Stimulated activated CD8-positive, alpha-beta memory T cell treated with anti-CD3 and anti-CD28 coated beads, Interleukin-7, amount 100 ng/mL, for 1 hour (primary cell): ENCODE measurements at regions not wholly inside any gene's neighbourhood (a gene's known extent, or its start where the extent isn't known, plus 50 kb on each side); places are given as distances from the start of the nearest gene placed in this dataset.

Experiments
- DNase-seq, 2 donors: peaks; one replicate each; pipeline ENCODE4 v3.0.0-alpha.2; 2020; ENCODE audit warnings: low read depth in 2 of 2

DNA sequence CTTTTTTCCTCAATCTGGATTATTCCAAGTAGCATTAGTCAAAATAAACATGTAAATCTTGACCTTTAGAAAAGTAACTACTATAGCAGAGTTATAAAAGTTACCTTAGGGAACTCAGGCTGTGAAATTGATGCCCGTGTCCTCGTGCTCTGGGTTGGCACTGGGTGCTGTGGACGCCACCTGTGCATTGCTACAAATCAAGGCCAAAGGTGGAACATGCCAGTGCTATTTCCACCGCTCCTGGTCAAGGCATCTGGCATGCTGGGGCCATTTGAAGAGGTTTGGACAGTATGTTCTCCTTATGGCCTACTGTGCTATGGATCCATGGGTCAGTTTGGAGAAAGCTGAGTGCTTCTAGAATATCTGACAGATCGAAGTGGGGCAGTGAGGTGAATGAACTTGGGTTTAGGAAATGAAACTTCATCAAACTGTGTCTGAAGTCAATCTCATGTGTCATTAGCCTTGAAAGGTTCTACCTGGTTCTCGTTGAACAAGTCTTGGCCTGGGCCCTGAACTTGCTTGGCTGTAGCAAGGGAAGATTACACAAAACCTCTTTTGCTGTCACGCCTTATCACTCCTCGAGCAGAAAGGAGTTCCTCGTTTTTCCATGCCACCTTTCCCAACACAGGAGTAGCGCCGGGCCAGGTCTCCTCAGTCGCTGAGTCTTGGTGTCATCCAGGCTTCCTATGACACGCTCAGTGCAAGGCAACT lies 397.6 kb upstream of the RGMA start:
- no peak for DNase-seq

DNA sequence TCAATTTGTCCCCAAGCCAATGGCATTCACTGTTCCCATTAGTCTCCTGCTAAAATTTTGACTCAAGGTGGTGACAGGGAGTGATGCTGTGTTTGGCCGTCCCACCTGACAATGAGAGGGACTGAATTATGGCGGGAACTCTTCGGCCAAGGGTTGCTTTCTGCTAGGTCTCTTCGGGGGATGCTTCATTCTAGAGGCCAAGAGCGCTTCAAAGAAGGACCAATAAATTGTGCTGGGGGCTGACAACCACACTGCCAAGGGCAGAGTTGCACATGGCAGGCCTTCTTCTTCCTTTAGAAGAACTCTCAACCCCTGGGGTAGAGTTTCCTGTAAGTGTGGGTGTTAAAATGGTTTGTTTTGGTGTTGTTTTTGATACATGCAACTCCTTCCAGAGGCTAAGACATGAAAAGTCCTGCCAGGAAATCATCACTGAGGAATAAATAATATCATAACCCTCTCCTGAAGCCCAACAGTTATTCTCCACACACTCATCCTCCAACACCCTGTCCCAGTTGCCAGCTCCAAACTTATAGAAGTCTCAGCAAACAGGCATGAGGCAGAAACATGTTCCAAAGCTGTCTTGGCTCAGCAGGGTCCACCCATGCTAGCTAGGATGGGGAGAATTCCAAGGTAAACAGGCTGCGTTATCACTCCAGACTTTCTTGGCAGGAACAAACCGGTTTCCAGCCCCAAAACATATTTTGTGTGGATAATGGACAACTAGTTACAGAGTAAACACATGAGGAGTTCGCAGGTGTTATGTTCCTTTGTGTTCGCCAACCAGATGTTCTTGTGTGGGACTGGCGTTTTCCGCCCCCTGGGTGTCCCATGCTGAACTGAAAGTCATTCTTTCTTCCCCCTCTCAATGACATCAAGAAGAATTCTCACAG lies 396.7 kb upstream of the RGMA start:
- no peak for DNase-seq

DNA sequence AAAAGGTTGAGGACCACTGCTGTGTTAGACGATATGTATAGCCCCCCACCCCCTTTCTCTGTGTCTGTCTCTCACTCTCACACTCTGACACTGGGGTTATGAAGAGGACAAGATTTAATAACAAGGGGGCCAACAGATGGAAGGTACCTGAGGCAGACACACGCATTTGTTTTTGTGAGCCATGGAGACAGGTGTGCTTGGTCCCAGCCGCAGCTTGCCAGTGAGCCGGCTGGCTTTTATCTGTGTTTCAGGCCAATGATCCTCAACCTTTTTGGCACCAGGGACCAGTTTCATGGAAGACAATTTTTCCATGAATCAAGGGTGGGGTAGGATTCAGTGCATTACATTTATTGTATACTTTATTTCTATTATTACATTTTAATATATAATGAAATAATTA lies 394.9 kb upstream of the RGMA start:
- no peak for DNase-seq

DNA sequence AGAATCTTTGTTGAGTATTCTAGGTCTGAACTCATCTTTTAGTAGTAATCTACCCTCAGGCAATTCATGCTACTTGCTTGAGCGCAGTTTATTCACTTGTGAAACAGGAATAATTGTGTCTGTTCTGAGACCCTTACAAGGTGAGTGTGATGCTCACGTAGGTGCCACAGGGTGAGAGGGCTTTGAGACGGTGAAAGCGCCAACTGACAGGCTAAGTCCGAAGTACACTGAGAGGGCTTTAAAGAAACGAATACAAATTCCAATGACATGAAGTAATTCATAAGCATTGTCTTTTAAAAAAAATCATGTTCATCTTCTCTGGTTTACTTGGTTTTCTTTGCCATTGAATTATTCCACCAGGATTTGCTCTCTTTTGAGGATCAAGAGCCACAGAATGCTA lies 393.7 kb upstream of the RGMA start:
- no peak for DNase-seq

DNA sequence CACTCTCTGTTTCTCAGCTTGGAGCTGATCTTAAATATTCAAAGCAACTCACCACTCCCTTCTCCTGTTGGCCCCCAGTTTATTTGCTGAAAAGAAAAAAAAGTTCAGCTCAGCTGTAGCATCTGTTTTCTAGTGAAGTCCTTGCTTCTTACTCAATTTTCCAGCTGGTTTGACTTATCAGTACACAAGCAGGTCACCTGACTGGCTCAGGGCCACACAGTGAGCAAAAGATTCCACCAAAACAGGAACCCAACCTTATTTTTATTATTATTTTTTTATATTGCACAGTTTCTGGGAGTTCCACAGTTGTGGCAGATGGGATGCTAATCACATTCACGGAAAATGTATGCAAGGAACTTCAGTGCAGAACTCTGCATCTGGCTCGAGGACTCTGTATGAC lies 390.7 kb upstream of the RGMA start:
- DNase-seq = no peak

DNA sequence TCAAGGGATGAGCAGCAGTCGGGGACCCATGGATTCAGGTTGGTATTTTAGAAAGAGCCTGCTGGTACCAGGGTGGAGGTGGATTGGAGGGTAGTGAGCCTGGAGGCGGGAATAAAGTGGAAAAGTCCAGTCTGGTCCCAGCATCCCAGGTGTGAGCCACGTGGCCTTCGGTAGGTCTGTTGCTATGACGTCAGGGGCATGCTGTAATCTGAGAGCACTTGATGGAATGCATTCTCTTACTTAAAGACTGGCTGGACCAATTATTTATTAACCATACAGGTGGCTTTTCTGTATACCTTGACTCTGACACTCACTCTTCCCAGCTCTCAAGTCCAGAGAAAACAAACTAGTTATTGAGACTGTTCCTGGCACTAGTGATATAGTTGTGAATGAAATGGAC lies 389.9 kb upstream of the RGMA start:
- no peak for DNase-seq

DNA sequence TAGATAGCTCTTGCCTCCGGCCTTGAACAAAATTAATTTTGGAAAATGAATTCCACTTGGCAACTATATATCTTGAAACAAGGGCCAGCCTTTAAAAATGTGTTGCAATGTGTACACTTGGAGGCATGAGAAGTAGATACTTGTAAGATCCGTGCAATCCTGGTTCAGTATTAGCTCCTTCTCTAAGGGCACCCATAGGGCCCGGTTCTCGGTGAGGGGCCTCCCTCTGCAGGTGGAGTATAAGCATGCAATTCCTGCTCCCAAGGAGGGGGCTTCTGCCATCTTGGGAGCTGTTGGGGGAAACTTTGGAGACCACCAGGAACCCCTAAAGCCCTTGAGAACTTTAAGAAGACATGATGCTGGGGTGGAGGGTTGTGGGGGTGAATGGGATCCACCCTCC lies 388.7 kb upstream of the RGMA start:
- no peak for DNase-seq

DNA sequence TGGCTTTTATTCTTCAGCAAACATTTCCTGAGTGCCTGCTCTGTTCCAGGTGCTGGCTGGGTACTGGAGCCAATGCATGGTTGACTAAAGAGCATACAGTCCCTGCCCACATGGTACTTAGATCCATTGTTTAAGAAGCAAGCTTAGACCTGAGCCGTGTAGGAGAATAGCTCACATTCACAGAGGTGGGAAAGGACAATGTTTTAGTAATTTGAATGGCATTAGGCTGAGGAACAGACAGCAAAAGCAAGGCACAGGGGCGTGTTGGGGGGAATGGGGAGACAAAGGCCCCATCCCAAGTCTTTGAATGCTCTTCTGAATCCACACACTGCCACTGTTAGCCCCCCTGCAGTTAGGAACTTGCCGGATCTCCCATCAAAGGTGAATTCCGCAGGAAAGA lies 388.2 kb upstream of the RGMA start:
- no peak for DNase-seq

DNA sequence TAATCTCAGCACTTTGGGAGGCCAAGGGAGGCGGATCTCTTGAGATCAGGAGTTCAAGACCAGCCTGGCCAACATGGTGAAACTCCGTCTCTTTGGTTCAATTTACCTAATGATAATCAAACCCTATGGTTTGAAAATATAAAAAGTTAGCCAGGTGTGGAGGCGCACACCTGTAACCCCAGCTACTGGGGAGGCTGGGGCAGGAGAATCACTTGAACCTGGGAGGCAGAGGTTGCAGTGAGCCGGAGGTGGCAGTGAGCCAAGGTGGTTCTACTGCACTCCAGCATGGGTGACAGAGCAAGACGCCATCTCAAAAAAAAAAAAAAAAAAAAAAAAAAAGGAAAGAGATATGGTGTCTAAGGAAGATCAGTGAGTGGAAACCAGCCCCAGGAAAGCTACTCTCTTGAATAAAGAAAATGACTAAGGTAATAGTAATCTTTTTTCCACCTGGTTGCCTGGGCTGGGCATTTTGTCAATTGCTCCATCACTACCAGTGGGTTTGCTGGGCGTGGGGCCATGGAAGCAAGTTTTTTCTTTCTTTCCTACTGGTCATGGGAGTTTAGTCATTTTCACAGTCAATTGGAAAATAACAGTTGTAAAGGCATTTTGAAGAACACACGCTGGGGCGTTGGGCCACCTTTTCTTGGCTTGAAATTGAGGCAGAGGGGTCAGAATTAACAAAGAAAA lies 387.6 kb upstream of the RGMA start:
- DNase-seq = no peak

DNA sequence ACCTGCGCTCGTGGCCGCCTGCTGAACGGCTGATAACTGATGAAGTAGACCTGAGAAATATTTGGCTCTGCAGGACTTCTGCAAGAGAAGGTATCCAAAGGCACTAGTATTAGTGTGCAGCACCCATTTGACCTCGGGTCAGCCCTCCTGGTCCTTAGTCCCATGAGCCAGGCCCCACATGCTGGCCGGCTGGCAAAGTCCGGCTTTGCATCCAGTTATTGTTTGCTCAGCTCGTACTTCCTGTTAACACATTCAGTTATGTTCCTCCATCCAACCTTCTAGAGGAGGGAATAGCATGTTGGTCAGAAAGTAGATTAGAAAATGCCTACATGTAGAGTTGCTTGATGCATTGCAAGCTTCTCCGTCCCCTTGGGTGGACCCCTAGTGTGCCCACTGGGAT lies 385.7 kb upstream of the RGMA start:
- DNase-seq = no peak

DNA sequence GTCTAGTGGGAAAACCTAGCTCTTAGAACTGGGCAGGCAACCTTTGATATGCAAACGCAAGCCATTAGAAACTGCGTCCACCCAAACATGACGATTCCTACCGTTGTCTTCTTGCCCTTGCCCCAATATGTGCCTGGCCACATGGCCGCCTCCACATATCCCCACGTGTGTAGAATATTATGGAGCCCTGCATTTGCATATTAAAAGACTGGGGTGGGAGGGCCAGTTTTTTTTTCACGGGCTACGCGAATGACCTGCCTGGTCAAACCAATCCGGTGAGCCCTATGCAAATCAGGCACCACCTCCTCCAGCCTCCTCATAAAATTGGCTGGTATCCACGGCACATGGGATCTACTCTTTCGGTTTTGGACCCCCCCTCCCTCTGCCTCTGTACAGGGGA lies 381.0 kb upstream of the RGMA start:
- DNase-seq = no peak

DNA sequence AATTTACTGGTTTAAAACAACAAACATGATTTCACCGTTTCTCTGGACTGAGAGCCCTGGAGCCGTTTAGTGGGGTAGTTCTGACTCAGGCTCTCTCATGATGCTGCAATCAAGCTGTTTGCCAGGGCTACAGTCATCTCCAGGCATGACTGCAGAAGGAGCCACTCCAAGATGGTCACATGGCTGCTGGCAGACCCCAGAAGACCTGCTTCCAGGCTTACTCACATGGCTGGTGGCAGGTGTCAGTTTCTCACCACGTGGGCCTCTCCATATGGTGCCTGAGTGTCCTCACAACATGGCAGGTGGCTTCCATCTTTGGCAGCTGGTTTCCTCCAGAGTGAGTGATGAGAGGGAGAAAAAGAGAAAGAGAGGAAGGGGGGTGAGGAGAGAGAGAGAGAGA lies 378.3 kb upstream of the RGMA start:
- no peak for DNase-seq

DNA sequence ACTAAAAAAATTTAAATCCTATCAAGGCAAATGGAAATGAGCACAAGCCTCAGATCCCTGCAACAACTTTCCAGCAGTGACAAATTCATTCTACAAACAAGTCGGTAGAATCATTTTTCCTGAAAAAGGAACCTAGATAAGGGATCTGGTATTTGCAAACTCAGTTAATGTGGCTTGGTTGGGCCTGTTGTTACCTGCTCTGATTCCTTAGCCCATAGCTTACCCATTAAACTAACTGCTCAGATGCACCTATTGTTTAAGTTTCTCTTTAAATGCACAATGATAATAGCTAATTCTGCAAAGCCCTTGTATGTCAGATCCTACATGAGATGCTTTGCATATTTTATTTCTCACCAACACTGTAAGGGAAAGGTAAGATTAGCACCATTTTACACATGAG lies 377.4 kb upstream of the RGMA start:
- no peak for DNase-seq

DNA sequence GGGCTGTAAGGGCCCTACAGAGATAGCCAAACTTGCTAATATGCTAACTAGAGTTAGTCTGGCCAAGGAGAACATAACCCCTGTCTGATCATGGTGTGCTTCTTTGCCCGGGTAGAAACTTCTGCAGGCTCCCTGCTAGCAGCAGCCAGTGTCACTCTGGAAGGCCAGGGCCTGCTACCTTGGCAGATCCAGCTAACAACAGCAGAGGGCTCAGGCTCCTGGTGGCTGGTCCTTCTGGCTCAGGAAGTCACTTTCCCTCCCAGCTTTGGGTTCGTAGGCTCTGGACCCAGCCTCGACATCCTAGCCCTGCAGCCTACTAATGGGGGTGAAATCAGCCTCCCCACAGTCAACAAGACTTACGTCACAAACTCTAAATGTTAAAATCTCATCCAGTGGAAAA lies 373.7 kb upstream of the RGMA start:
- DNase-seq = no peak

DNA sequence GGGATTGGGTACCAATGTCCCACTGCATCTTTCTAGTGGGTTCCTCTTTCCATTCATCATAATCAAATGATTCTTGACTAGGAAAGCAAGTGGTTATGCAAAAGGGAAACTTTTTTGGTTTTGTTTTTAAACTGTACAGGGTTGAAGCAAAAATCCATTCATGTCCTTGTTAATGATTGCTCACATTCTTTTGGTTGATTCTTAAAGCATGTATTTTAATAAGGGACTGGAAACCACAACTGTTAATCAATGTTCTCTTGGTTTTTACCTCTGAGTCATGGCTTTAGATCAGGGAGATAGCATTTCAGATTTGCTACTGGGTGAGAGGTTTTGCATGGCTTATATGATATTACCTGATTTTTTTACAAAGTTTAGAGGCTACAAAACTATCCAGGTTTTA lies 371.7 kb upstream of the RGMA start:
- DNase-seq = no peak

DNA sequence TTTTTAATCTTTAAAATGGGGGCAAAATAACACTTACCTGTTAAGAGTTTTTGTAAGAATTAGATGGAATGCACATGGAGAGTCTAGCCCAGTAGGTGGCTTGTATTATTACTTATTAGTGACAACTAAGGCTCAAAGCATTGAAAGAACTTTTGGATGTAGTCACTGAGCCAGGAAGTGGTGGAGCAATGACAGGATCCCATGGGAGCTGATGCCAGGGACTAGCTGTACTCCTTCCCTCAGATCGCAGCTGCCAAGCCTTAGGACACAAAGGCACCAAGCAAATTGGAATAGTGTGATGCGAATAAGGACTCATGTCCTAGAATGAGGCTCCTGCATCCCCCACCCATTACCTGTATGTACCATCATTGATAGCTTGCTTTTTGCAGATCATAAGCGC lies 370.4 kb upstream of the RGMA start:
- no peak for DNase-seq

DNA sequence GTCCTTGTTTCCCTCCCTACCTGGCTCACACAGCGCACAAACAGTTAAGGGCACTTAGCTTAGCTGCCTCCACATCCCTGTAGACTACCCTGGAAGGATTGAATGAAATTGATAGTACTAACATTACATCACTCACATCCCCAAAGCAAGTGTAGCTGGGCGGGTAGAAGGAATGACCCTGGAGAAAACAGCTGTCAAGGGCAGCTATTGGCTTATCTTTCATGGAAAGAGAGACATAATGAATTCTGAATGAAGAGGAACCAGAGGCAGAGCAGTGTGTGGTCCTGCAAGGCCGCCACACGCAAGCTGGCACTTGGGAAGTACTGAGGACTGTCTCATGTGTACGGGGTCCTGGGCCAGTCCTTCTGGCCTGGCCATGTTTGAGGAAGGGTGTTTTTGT lies 369.6 kb upstream of the RGMA start:
- no peak for DNase-seq

DNA sequence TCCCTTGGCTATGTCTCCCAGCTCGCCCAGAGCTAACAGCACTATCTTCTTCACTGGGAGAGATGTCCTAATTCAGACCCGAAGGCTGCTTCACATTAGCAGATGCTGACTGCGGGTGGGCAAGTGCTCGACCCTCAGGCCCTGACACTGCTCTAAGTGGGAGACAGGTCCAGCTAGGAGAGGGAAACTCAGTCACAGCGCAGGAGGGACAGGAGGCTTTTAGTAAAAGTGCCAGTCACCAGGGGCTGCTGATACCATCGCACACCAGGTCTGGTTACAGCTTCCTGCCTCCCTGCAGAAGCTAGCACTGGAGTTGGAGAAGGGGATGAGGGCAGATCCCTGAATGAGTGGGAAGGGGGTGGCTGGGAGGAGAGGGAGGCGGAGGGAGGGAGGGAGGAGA lies 365.8 kb upstream of the RGMA start:
- DNase-seq = no peak

DNA sequence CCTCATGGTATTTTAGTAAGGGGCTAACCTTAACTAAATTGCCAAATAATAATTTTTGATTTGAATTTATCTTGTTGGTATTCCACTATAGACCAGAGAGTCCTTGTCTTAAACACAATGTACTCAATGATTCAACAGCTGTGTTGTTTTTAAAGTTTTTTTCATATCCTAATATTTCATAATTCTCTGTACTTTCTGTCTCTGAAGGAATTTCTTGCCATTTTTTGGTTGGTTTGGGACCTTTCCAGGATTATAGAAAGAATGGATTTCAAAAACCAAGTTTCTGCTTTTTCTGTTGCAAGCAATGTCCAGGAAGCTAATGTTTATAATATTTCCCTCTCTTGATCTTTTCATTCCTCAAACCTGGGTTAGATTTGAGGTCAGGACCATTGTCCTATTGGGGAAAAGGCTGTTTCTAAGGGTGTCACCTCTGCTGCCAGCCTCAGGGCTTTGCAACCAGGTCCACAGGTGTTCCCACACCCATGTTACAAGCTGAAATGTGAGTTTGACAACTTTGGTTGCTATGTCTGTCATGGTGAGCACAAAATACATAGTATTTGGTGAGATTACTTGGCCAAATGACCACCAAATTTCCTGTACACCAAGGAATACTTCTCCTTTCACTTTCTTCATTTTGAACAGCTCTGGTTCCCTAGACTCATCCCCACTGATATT lies 363.7 kb upstream of the RGMA start:
- DNase-seq = no peak

DNA sequence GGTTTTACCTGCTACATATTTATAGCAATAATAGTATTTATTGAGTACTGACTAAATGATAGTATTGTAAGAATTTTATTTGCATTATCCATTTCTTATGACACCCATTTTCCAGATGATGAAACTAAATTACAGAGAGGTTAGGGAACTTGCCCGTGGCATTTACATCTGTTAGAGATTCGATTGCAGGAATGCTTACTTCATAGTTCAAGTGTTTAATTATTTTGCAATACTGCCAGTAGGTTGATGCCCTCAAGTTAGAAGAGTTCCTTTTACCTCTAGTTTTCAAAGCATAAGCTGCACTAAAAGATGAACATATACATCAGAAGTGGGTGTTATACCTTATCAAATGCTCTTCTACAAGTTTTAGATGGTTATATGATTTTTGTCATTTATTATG lies 362.8 kb upstream of the RGMA start:
- DNase-seq = no peak

DNA sequence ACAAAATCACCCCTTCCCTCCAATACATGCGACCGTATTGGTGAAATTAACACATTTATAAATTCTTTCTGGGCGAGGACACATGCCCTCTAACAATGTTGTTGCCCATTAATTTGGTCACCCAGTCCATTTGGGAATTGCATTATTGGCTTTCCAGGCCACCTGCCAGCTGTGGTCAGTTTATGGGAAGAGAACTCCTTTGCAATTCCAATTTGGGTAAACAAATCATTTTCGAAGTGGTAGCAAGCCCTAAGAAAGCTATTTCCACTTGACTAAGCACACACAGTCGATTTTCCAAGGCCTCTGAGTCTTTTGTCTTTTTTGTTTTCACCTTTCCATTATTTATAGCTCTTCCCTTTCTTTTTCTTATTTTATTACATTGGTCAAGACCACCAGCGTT lies 362.3 kb upstream of the RGMA start:
- DNase-seq = no peak

DNA sequence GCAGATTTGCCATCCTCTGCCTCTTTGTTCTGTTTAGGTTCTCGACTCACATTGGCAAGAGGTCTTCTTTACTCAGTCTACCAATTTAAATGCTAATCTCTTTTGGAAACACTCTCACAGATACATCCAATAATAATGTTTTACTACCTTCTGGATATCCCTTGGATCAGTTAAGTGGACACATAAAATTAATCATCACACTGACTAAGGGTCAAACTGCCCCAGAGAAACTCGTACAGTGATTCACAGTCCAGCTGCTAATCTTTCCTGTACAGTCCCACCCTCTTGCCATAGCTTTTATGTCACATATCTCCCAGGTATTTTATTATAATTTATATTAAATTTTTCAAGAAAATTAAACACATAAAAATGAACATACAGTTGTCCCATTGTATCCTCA lies 360.8 kb upstream of the RGMA start:
- no peak for DNase-seq
